SK-N-SH (cell line): ENCODE measurements at regions not wholly inside any gene's neighbourhood (a gene's known extent, or its start where the extent isn't known, plus 50 kb on each side); places are given as distances from the start of the nearest gene placed in this dataset.

Experiments
- EP300 ChIP-seq, 2 experiments: IDR thresholded peaks; 2 replicates each; pipeline versions ENCODE4 v1.4.0 to v1.6.1; 2012; ENCODE audit warnings: borderline replicate concordance in 1 of 2, low read depth in 1 of 2, low read length in 1 of 2
- EZH2phosphoT487 ChIP-seq: fragments of 200-600 bp; sonication (generic); IDR thresholded peaks from 2 replicates; pipeline ENCODE4 v1.6.1; 2017; ENCODE audit warnings: low read depth, mixed run types, mild to moderate bottlenecking, antibody characterized with exemption, moderate library complexity, borderline replicate concordance
- GABPA ChIP-seq: IDR thresholded peaks from 2 replicates; pipeline ENCODE4 v1.4.0; 2012; ENCODE audit warnings: low read depth, mild to moderate bottlenecking
- MAX ChIP-seq: IDR thresholded peaks from 2 replicates; pipeline ENCODE4 v1.4.0; 2012; ENCODE audit warnings: low read depth
- POLR2AphosphoS5 ChIP-seq: IDR thresholded peaks from 2 replicates; pipeline ENCODE4 v1.6.1; 2012; ENCODE audit warnings: low read depth, low read length
- YY1 ChIP-seq: IDR thresholded peaks from 2 replicates; pipeline ENCODE4 v1.4.0; 2012; ENCODE audit warnings: low read depth, mild to moderate bottlenecking
- TF ChIP-seq, protein P1 (sequence below): fragments of 200-600 bp; sonication (generic); IDR thresholded peaks from 2 replicates; pipeline ENCODE4 v1.6.1; 2017; ENCODE audit warnings: antibody characterized with exemption, mild to moderate bottlenecking, moderate library complexity

GRCh38 chr6:95959261-95959660 is 56.5 kb upstream of the FUT9 start:
- no peak for TF ChIP-seq EP300 (IDR thresholded peaks at IDR 0.05; ENCODE audit: borderline replicate concordance in 1 of 2, low read depth in 1 of 2, low read length in 1 of 2)
- no peak for TF ChIP-seq MAX
- TF ChIP-seq, protein P1, sequence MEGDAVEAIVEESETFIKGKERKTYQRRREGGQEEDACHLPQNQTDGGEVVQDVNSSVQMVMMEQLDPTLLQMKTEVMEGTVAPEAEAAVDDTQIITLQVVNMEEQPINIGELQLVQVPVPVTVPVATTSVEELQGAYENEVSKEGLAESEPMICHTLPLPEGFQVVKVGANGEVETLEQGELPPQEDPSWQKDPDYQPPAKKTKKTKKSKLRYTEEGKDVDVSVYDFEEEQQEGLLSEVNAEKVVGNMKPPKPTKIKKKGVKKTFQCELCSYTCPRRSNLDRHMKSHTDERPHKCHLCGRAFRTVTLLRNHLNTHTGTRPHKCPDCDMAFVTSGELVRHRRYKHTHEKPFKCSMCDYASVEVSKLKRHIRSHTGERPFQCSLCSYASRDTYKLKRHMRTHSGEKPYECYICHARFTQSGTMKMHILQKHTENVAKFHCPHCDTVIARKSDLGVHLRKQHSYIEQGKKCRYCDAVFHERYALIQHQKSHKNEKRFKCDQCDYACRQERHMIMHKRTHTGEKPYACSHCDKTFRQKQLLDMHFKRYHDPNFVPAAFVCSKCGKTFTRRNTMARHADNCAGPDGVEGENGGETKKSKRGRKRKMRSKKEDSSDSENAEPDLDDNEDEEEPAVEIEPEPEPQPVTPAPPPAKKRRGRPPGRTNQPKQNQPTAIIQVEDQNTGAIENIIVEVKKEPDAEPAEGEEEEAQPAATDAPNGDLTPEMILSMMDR, result no peak
- TF ChIP-seq GABPA, result no peak
- TF ChIP-seq EZH2phosphoT487, result no peak
- no peak for TF ChIP-seq YY1
- TF ChIP-seq POLR2AphosphoS5, result no peak
